SHP77 treated with DMSO at 0.1 percent for 48 hours (cell line): ENCODE measurements at regions not wholly inside any gene's neighbourhood (a gene's known extent, or its start where the extent isn't known, plus 50 kb on each side); places are given as distances from the start of the nearest gene placed in this dataset.

ENCODE experiments used
- DNase-seq: peaks from one replicate; lab custom pipeline; 2025; lab: John Stamatoyannopoulos, UW

GRCh38 chr6:51410453-51410852 lies 591.8 kb downstream of the TFAP2B start:
- no peak for DNase-seq

GRCh38 chr6:51411496-51412125 lies 592.9 kb downstream of the TFAP2B start:
- DNase-seq, result no peak

- DNase-seq, result no peak
Observed at GRCh38 chr6:51414361-51414760, 595.7 kb downstream of the TFAP2B start.

- DNase-seq, result no peak
Observed at GRCh38 chr6:51415501-51415900, 596.8 kb downstream of the TFAP2B start.

GRCh38 chr6:51429017-51429712 lies 610.5 kb downstream of the TFAP2B start:
- DNase-seq, result no peak

- no peak for DNase-seq
Observed at GRCh38 chr6:51430589-51430988, 611.9 kb downstream of the TFAP2B start.

GRCh38 chr6:51432481-51432880 lies 613.8 kb downstream of the TFAP2B start:
- no peak for DNase-seq

GRCh38 chr6:51450248-51450957 lies 631.7 kb downstream of the TFAP2B start:
- no peak for DNase-seq

GRCh38 chr6:51450958-51451357 lies 632.3 kb downstream of the TFAP2B start:
- DNase-seq, result no peak

GRCh38 chr6:51456282-51456681 lies 631.1 kb downstream of the PKHD1 start:
- no peak for DNase-seq

- DNase-seq, result no peak
Observed at GRCh38 chr6:51459958-51460357, 627.5 kb downstream of the PKHD1 start.

- DNase-seq, result no peak
Observed at GRCh38 chr6:51462896-51463295, 624.5 kb downstream of the PKHD1 start.

GRCh38 chr6:51463321-51463720 lies 624.1 kb downstream of the PKHD1 start:
- no peak for DNase-seq

GRCh38 chr6:51464956-51465355 lies 622.5 kb downstream of the PKHD1 start:
- no peak for DNase-seq

- DNase-seq, result no peak
Observed at GRCh38 chr6:51466427-51466826, 621.0 kb downstream of the PKHD1 start.

GRCh38 chr6:51467231-51467952 lies 620.0 kb downstream of the PKHD1 start:
- DNase-seq, result no peak

GRCh38 chr6:51468704-51469103 lies 618.7 kb downstream of the PKHD1 start:
- DNase-seq, result no peak

- DNase-seq, result no peak
Observed at GRCh38 chr6:51472745-51473487, 614.5 kb downstream of the PKHD1 start.

GRCh38 chr6:51474022-51474975 lies 613.1 kb downstream of the PKHD1 start:
- no peak for DNase-seq

- DNase-seq, result no peak
Observed at GRCh38 chr6:51477711-51478311, 609.6 kb downstream of the PKHD1 start.
